Suprapubic skin (tissue), 4 donors: ENCODE measurements at regions not wholly inside any gene's neighbourhood (a gene's known extent, or its start where the extent isn't known, plus 50 kb on each side); places are given as distances from the start of the nearest gene placed in this dataset.

Experiments
- CTCF ChIP-seq, 2 donors: fragments of 200-600 bp in 1 of 2; fragments of 450-650 bp in 1 of 2; sonication (generic) in 1 of 2; IDR thresholded peaks; one replicate each; pipeline ENCODE4 v1.5.1; 2016 to 2019; ENCODE audit warnings: antibody characterized with exemption in 2 of 2, mild to moderate bottlenecking in 1 of 2, moderate library complexity in 1 of 2
- EP300 ChIP-seq: sonication (generic); formaldehyde crosslinking; IDR thresholded peaks from one replicate; pipeline ENCODE4 v1.6.1; 2017; ENCODE audit warnings: antibody characterized with exemption
- POLR2A ChIP-seq, 2 donors: fragments of 450-650 bp; IDR thresholded peaks; one replicate each; pipeline ENCODE4 v1.6.1; 2017; ENCODE audit warnings: antibody characterized with exemption in 2 of 2, mild to moderate bottlenecking in 2 of 2, moderate library complexity in 2 of 2
- POLR2AphosphoS5 ChIP-seq, 3 donors: sonication (generic); formaldehyde crosslinking; IDR thresholded peaks; one replicate each; pipeline ENCODE4 v1.6.1; 2017; ENCODE audit warnings: antibody characterized with exemption in 3 of 3

GRCh38 chr3:70771426-70772147, 459.1 kb upstream of the MDFIC2 start:
- no peak for TF ChIP-seq CTCF (IDR thresholded peaks at IDR 0.05)
- TF ChIP-seq POLR2AphosphoS5 (IDR thresholded peaks at IDR 0.05): no peak
- no peak for TF ChIP-seq POLR2A (IDR thresholded peaks at IDR 0.05)
- TF ChIP-seq EP300: no peak
